GM18519 (cell line): ENCODE measurements at regions not wholly inside any gene's neighbourhood (a gene's known extent, or its start where the extent isn't known, plus 50 kb on each side); places are given as distances from the start of the nearest gene placed in this dataset.
"Not testable (repeated sequence)": the region's sequence is repeated elsewhere in the genome, so short reads cannot be mapped to it uniquely, and the experiment has no call there.

Experiments used
- ATAC-seq: cut with Tn5 transposase; IDR thresholded peaks from one replicate; pipeline ENCODE4 v1.9.1; 2021; ENCODE audit warnings: mild to moderate bottlenecking, moderate library complexity; ENCODE audit not compliant: unreplicated experiment, low FRiP score

DNA sequence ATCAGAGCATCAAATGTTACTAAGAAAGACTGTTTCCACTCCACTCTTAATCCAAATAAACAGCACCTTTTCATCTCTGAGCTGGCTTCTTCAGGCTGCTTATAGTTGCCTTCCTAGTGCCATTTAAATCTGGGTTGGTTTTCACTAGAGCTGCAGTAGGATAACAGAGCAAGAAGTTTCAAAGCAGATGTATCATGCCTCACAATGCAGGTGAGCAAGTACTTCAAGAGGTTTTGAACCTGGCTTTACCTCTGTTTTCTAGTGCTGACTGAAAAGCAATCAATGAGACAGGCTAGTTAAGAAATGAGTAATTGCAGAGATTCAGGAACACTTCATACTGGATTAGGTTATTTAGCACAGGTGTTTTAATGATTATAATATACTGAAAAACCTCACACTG lies 147.7 kb upstream of the SATB1 start:
- no peak for ATAC-seq

DNA sequence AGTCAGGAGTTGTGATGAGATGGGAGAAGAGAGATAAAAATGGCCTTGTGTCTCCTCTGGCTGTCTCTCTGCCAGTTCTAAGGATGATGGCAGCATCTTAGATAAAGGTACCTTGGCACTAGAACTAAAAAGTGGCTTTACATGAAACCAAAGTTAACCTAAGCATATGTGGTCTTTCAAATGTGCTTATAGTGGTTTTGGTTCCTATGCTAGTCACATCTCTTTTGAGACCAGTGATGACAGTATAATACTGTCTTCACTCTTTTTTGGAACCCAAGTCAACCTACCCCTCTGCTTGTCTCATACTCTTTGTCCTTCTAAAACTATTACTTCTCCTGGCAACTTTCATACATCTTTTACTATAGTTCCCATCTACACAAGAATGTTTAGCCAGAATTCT lies 142.2 kb upstream of the SATB1 start:
- ATAC-seq = no peak

DNA sequence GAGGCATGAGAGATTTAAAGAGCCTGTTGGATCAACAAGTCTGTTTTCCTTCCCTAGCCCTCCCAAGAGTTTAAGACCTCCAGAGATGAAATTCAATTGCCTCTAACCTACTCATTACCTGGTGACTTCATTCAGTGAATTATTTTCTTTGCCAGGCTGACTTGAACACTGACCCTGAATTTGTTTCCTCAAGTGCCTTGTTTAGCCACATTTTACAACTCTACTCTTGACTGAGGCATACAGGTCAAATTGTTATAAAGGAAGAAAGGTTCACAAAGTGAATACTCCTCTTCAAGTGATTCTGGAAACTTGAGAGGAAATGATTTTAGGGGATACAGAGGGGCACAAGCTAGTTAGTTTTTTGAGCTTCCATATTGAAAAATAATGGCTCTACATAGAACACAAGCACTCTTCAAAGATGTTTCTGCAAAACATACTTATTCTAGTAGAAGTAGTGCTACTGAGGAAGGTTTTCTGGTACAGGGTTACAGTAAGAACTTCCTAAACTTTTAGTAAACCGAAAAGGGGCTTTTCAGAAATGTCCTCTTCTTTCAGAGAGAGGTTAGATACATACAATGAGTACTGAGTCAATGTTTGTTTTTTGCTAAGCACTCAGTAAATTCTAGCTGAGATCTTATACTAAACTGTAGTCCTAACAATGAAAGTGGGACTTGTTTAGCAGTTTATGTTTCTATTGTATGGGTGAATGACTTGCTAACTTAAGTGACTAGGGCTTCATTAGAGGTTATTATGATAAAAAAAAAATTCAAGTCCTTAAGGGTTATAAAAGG lies 137.4 kb upstream of the SATB1 start:
- no peak for ATAC-seq

DNA sequence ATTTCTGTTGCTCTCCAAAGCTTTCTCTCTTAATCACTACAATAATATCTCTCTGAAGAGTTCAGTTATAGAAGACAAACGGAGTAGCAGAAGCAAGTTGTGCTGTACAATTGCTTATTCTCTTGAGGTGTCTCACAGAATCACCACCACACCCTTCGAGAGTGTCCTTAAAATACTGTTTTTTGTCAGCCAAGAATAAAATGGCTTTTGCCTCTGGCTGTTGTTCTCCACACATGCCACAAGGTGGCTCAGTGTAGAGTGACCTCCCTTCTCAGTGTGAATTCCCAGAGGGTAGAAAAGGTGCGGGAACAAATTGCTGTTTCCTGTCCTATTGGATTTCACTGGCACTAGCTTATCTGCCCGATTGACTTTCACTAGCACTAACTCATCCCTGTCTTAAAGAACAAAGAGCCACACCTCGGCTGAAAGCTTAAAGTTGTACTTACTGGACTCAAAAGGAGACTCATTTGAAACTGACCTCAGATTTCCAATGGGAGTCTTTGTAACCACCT lies 134.2 kb upstream of the SATB1 start:
- ATAC-seq = peak; percentile 40

DNA sequence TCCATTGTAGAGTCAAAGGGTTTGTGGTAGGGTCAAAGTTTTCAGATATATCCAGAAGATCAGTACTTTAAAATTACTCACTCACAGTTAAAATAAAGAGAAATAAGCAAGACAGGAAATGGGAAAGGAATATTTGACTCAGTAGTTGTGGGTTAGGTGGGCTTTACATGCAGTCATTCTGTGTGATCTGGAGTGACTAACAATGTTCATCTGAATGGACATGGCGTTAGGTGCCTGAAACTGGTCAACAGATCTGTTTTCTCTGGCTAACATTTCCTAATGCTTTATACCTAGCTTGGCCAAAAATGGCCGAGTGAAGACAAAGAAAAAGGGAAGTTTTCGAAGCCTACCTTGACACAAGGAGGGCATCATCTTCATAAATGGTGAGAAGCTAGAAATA lies 133.4 kb upstream of the SATB1 start:
- no peak for ATAC-seq

DNA sequence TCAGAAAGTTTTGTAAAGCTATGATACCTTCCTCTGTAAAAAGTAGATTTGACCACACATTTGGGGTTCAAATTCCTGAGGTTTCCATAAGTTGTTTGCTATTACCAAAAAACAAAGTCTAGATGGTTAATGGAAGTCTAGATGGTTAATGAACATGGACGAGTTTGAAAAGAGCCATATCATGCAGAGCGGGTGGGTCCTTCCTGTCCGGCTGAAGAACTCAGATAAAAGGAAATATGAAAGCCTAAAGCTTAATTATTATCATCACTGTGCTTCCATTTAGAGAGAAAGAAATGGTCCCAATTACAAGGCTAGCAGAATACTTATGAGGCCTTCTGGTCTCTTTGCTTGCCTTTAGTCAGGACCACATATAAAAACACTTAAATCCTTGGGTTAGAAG lies 132.1 kb upstream of the SATB1 start:
- ATAC-seq = no peak

DNA sequence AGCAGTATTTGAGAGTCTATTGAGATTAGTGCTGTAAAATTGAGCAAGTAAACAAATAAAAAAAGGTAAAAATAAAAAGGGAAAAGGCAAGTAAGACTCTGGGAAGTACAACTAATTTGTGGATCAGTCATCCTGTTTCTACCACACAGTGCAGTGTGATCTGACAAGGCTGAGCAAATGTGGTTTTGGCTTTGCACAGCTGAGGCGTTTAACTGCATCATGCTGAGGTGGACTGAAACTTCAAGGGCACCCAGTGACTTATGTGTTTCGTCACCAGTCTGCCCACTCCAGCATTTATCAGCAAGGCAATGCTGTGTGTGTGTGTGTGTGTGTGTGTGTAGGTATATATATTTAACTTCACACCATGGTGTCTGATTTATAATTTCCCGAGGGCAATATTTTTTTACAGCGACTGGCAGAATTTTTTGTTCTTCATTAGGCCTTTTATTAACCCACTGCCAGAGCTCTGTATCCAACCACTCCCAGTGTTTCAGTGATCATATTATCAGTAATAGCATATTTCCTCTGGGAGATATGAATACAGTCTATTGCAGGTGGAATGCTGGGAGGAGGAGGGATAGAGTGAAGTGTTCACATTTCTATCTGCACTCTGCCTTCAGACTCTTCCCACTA lies 131.5 kb upstream of the SATB1 start:
- peak; percentile 92 for ATAC-seq

DNA sequence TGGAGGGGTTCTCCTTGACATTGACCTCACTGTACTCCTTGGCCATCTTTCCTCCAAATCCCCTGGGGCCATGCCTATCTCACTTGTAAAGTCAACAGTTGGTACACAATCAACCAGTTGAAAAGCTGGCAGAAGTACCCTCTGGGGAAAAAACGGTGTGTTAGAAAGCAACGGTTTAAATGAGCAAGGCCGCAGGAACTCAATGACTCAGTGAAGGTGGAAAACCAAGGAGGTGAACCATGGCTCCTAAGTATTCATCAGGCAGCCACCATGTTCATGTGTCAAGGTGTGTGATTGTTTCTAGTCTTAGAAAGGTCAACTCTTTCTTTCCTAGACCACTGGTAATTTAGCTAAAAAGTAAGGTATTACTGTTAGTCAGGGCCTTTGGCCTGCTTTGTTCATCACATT lies 130.9 kb upstream of the SATB1 start:
- ATAC-seq = peak; percentile 7

DNA sequence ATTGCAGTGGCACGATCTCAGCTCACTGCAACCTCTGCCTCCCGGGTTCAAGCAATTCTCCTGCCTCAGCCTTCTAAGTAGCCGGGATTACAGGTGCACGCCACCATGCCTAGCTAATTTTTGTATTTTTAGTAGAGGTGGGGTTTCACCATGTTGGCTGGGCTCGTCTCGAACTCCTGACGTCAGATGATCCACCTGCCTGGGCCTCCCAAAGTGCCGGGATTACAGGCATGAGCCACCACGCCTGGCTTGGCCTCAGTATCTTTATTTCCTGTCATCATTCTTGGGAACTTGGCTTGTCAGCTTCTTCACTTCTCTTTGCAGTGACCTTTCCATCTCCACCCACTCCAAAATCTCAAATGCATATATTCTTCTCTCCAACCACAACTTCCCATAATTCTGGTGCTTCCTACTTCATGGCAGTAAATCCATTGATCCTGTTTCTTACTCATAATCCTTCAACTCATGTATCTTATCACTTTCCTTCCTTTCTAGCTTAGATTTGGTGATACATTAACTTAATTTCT lies 127.5 kb upstream of the SATB1 start:
- ATAC-seq = not testable (repeated sequence)

DNA sequence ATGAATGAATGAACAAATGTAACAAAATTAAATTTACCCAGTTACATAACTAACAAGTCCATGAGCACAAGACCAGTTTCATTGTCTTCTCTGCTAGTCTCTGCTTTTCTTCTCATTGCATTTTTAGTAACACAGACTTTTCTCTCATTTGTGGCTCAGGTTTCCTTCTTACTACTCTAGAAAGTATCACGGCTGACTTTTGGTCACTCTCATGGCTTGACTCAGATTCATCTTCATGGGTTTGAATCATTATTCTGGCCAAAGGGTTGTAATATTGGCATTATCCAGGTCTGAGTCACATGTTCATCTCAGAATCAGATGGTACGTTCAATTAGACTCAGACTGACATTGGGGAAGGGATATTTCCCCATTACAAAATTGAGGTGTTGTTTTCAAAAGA lies 121.5 kb upstream of the SATB1 start:
- no peak for ATAC-seq

DNA sequence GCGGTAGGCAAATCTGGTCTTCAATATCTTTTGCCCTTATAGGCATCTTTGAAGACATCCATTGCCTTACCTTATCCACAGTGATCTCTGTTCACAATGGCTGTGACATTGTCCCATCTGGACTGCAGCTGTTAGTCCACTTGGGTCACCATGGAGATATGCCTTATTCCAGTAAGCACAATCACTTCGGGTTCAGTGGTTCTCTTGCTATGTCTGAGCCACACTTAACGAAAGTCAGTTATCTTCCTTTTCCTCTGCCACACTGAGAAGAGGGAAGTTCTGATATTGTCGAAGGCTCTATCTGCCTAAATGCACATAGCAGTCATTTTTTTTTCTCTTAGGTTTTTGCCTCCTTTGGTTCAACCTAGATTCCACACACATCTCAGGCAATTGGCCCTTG lies 119.0 kb upstream of the SATB1 start:
- no peak for ATAC-seq

DNA sequence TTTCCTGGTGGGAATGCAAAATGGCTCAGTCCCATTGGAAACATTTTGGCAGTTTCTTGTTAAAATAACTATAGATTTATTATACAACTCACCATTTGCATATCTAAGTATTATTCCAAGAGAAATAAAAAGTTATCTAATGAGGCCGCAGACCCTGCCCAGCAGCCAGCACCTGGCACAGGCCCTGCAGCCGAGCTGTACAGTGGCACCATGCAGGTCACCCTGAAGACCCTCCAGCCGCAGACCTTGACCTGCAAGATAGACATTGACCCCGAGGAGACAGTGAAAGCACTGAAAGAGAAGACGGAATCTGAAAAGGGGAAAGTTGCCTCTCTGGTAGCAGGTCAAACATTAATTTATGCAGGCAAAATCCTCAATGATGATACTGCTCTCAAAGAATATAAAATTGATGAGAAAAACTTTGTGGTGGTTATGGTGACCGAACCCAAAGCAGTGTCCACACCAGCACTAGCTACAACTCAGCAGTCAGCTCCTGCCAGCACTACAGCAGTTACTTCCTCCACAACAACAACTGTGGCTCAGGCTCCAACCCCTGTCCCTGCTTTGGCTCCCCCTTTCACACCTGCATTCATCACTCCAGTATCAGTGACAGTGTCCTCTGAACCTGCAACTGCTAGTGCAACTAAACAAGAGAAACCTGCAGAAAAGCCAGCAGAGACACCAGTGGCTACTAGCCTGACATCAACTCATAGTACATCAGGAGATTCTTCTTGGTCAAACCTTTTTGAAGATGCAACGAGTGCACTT lies 113.5 kb upstream of the SATB1 start:
- ATAC-seq = no peak

DNA sequence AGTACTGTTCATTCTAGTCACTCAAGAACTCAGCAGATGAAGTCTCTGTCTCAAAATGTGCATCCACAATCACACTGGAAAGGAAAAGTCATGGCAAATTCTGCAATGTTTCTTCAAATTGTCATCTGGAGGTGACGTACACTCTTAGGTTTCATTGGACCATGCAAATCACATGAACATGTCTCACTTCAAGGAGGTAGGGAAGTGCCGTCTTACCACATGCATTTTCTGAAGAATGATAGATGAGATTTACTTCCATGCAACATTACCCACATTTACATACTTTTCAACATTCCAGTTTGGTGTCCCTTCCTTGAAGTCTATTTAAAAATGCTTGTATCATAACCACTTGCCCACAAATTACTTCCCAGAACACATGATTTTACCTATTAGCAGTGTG lies 107.9 kb upstream of the SATB1 start:
- ATAC-seq = no peak

DNA sequence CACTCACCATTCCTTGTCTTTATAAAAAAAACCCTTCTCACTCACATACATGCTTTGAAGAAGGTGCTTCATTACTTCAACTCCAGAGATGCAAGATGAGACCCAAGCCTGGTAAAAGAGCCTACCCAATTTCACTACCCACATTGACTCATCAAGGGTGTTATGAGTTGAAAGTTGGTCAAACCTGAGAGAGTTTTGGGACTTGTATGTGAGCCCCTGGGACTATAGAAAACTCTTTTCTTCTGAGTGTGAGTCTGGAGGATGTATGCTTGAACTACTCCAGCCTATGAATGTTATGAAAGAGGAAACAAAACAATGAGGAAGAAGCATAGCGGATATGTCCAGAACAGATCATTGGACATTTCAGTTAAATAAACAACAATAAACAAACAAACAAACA lies 106.5 kb upstream of the SATB1 start:
- peak; percentile 96 for ATAC-seq

DNA sequence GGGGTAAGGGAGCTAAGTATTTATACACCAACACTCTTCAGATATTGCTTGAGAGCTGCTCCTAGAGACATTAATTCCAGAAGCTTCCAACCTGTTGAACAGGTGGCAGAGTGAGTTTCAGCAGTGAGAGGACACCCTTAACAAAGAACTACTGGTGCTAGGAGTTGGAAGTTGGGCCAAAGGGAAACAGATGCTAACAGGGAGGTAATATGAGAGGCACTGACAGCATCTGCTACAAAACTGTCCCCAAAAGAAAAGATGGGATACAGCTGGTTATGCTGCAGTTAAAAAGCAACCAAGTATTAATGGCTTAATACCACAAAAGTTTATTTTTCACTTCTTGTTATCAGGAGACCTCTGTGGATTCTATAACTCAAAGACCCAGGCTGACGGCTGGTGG lies 104.5 kb upstream of the SATB1 start:
- ATAC-seq = no peak

DNA sequence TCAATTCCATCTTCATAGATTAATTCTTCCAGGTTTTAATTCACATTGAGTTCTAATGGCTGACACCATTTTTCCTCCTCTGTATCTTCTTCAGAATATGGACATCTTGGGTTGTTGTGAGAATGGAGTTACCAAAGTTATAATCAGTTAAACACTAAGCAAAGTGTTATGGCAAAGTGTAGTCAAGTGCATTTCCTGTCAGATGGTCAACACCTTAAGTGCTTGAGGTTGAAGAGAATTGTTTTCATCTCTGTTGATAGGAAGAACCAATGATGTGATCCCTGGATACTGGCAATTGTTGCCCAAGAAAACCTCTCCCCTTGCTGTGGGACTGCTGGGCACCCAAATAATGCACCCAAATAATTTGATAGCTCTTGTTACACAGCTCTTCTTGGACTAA lies 102.6 kb upstream of the SATB1 start:
- no peak for ATAC-seq

DNA sequence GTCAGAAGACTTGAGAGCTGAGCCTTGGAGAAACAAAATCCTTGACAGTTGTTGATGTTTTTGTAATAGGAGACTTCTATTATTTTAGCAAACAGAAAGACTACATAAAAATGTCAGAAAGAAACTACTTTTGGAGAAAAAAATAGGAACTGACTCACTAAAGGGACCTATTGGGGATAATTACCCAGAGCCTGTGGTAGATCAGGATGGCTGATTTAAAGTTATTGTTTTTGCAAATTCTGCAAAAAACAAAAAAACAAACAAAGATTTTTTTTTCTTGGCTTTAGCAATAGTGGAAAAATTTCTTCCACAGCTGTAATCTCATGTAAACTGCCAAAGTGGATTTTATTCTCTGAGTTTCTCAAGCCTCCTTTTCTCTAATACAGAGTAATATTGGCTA lies 101.5 kb upstream of the SATB1 start:
- ATAC-seq = no peak

DNA sequence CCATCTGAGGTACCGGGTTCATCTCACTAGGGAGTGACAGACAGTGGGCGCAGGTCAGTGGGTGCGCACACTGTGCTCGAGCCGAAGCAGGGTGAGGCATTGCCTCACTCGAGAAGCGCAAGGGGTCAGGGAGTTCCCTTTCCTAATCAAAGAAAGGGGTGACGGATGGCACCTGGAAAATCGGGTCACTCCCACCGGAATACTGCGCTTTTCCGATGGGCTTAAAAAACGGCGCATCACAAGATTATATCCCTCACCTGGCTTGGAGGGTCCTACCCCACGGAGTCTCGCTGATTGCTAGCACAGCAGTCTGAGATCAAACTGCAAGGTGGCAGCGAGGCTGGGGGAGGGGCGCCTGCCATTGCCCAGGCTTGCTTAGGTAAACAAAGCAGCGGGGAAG lies 91.0 kb upstream of the SATB1 start:
- ATAC-seq = not testable (repeated sequence)

DNA sequence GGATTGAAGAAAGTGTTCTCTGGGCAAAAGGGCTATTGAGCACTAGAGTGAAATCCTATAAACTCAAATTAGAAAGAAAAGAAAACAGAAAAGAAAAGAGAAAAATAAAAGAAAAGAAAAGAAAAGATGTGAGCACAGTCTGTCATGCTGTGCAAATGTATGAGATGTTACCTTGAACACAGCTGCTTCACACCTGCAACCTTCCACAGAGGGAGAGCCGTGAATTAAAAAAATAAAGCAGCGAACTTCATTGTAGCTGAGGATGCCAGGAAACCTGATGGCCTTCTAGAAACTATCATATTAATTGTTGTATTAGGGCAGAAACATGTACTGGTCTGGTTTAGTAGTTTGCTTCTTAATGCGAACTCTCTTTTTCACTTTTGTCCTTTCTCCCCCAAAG lies 88.0 kb upstream of the SATB1 start:
- no peak for ATAC-seq

DNA sequence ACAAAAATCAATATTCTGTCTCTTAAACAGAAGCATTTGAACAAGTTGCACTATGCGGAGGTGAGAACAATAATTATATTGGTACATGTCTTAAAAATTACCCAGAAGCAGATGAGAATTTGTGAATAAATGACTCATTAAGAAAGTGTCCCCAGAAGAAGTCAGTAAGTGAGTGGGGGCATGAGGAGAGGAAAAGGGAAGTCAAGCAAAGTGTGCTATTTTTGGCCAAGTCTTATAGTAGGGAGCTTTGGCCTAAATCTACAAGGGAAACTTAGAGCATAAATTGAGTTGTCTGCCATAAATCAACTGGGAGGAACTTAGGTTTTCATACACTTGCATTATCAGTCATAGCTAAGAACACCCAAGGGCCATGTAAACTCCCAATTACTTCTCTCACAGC lies 86.9 kb upstream of the SATB1 start:
- peak; percentile 41 for ATAC-seq

DNA sequence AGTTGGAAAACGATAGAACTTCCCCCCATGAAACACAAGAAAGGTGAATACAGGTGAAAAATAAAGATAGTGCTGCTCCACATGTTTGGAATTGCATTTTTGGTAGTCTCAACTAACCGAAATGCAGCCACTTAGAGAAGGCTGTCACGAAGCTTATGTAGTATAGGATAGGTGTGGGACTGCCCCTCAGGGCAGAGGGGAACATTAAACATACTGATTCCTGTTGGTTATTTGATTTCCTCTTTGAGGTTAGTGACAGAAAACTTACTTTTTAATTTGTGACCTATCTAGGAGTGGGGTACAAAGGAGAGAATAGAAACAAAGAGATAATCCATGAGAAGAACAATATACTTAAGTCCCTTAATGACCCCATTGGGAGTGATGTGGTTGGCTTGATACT lies 85.8 kb upstream of the SATB1 start:
- ATAC-seq = no peak
